HG03039 (cell line): ENCODE measurements at regions not wholly inside any gene's neighbourhood (a gene's known extent, or its start where the extent isn't known, plus 50 kb on each side); places are given as distances from the start of the nearest gene placed in this dataset.

Source experiments
- ATAC-seq: cut with Tn5 transposase; IDR thresholded peaks from one replicate; pipeline ENCODE4 v1.9.1; 2021; ENCODE audit warnings: mild to moderate bottlenecking, moderate library complexity; ENCODE audit not compliant: unreplicated experiment

- ATAC-seq: no peak
These were observed 189.1 kb downstream of the ANXA2 start for GRCh38 chr15:60208709-60209108.

GRCh38 chr15:60212536-60212935, 185.2 kb downstream of the ANXA2 start:
- no peak for ATAC-seq

GRCh38 chr15:60213377-60214000, 184.3 kb downstream of the ANXA2 start:
- ATAC-seq: no peak

GRCh38 chr15:60214201-60214600, 183.6 kb downstream of the ANXA2 start:
- no peak for ATAC-seq

GRCh38 chr15:60215225-60215963, 182.4 kb downstream of the ANXA2 start:
- no peak for ATAC-seq

GRCh38 chr15:60217161-60217560, 180.6 kb downstream of the ANXA2 start:
- ATAC-seq: no peak

- no peak for ATAC-seq
These were observed 179.5 kb downstream of the ANXA2 start for GRCh38 chr15:60218256-60218655.

GRCh38 chr15:60219866-60220265, 177.9 kb downstream of the ANXA2 start:
- ATAC-seq: no peak

- ATAC-seq: no peak
These were observed 176.4 kb downstream of the ANXA2 start for GRCh38 chr15:60221356-60221755.

GRCh38 chr15:60222404-60222803, 175.4 kb downstream of the ANXA2 start:
- no peak for ATAC-seq

- ATAC-seq: no peak
These were observed 174.6 kb downstream of the ANXA2 start for GRCh38 chr15:60223176-60223575.

GRCh38 chr15:60226924-60227323, 170.9 kb downstream of the ANXA2 start:
- no peak for ATAC-seq

GRCh38 chr15:60228101-60228500, 169.7 kb downstream of the ANXA2 start:
- no peak for ATAC-seq

GRCh38 chr15:60228619-60229018, 169.2 kb downstream of the ANXA2 start:
- no peak for ATAC-seq

- no peak for ATAC-seq
These were observed 161.7 kb downstream of the ANXA2 start for GRCh38 chr15:60235951-60236710.

- no peak for ATAC-seq
These were observed 160.3 kb downstream of the ANXA2 start for GRCh38 chr15:60237446-60237845.

GRCh38 chr15:60243769-60244168, 154.0 kb downstream of the ANXA2 start:
- no peak for ATAC-seq

- no peak for ATAC-seq
These were observed 153.0 kb downstream of the ANXA2 start for GRCh38 chr15:60244813-60245212.

GRCh38 chr15:60250316-60250715, 147.5 kb downstream of the ANXA2 start:
- ATAC-seq: no peak

GRCh38 chr15:60251300-60252070, 146.3 kb downstream of the ANXA2 start:
- no peak for ATAC-seq

GRCh38 chr15:60254416-60254815, 143.4 kb downstream of the ANXA2 start:
- ATAC-seq: no peak
